H1 (cell line): ENCODE measurements at regions not wholly inside any gene's neighbourhood (a gene's known extent, or its start where the extent isn't known, plus 50 kb on each side); places are given as distances from the start of the nearest gene placed in this dataset.

Experiments
- ASH2L ChIP-seq: fragments of 200-600, 300-600 bp; sonication (generic); IDR thresholded peaks from one replicate; pipeline ENCODE4 v1.7.1; 2017; ENCODE audit warnings: low read length
- MAFK ChIP-seq: IDR thresholded peaks from 2 replicates; pipeline ENCODE4 v1.6.1; 2012; ENCODE audit warnings: low read depth, mild to moderate bottlenecking, improper control_type of control experiment, low read length
- MAX ChIP-seq: IDR thresholded peaks from 2 replicates; pipeline ENCODE4 v1.6.1; 2012; ENCODE audit warnings: inconsistent platforms
- POLR2AphosphoS5 ChIP-seq: IDR thresholded peaks from 2 replicates; pipeline ENCODE4 v1.6.1; 2011; ENCODE audit warnings: low read depth, low read length
- SIRT6 ChIP-seq: IDR thresholded peaks from one replicate; pipeline ENCODE4 v1.7.1; 2012; ENCODE audit warnings: low read length, inconsistent platforms
- SUZ12 ChIP-seq: fragments of 200-600 bp; sonication (generic); IDR thresholded peaks from 2 replicates; pipeline ENCODE4 v1.6.1; 2012; ENCODE audit warnings: mild to moderate bottlenecking, inconsistent platforms, low read length, moderate library complexity, mixed read lengths
- TCF12 ChIP-seq: IDR thresholded peaks from 2 replicates; pipeline ENCODE4 v1.6.1; 2011; ENCODE audit warnings: low read depth, mild to moderate bottlenecking, low read length
- ZNF274 ChIP-seq: IDR thresholded peaks from 2 replicates; pipeline ENCODE4 v1.7.0; 2012; ENCODE audit warnings: low read length, borderline replicate concordance; ENCODE audit errors: extremely low read depth
- TF ChIP-seq, protein P1 (sequence below): IDR thresholded peaks from 2 replicates; pipeline ENCODE4 v1.6.1; 2011; ENCODE audit warnings: low read length, improper control_type of control experiment

GRCh38 chrX:134171661-134172587, 65.1 kb upstream of the CCDC160 start (continued):
- TF ChIP-seq, protein P1, sequence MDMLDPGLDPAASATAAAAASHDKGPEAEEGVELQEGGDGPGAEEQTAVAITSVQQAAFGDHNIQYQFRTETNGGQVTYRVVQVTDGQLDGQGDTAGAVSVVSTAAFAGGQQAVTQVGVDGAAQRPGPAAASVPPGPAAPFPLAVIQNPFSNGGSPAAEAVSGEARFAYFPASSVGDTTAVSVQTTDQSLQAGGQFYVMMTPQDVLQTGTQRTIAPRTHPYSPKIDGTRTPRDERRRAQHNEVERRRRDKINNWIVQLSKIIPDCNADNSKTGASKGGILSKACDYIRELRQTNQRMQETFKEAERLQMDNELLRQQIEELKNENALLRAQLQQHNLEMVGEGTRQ = no peak
- TF ChIP-seq SUZ12 = no peak
- TF ChIP-seq ZNF274 = no peak
- no peak for TF ChIP-seq MAFK
- peak; percentile 33 for TF ChIP-seq ASH2L
- TF ChIP-seq POLR2AphosphoS5 = peak; percentile 44
- no peak for TF ChIP-seq SIRT6
- peak; percentile 97 for TF ChIP-seq MAX
- TF ChIP-seq TCF12 = no peak
